CD4-positive, alpha-beta T cell (primary cell): ENCODE measurements at regions not wholly inside any gene's neighbourhood (a gene's known extent, or its start where the extent isn't known, plus 50 kb on each side); places are given as distances from the start of the nearest gene placed in this dataset.

ENCODE experiments used
- ATAC-seq: fragments of 200-7000 bp; cut with Tn5 transposase; one replicate; pipeline ENCODE4 v1.10.0; 2022; ENCODE audit warnings: mild to moderate bottlenecking; ENCODE audit not compliant: poor library complexity
- CTCF ChIA-PET: fragments of 350-600 bp; sonication (Branson Sonifier 250); formaldehyde crosslinking; loops from one replicate; lab custom pipeline; 2021; ENCODE audit warnings: antibody characterized with exemption, inconsistent platforms; lab: Charles Lee
- POLR2A ChIA-PET: fragments of 350-600 bp; sonication (Branson Sonifier 250); formaldehyde crosslinking; loops from one replicate; lab custom pipeline; 2021; ENCODE audit warnings: antibody characterized with exemption, inconsistent platforms; lab: Charles Lee
- DNase-seq, 14 experiments: peaks; one replicate each; pipeline ENCODE4 v3.0.0-alpha.2; 2013 to 2020; ENCODE audit warnings: mixed read lengths in 2 of 14
- H3K27ac ChIP-seq, 2 donors: one replicate each; pipeline versions ENCODE4 v1.5.1 to v1.7.0; 2013; ENCODE audit warnings: low read length in 2 of 2, low read depth in 1 of 2, mild to moderate bottlenecking in 1 of 2
- H3K27me3 ChIP-seq, 2 experiments: 1 replicate in 1 of 2; 2 replicates in 1 of 2; pipeline versions ENCODE4 v1.6.1 to v1.7.0; 2013; ENCODE audit warnings: low read length in 2 of 2, control low read depth in 1 of 2, mild to moderate bottlenecking in 1 of 2, moderate library complexity in 1 of 2; ENCODE audit not compliant: insufficient read depth in 2 of 2, control insufficient read depth in 1 of 2
- H3K36me3 ChIP-seq: one replicate; pipeline ENCODE4 v1.6.1; 2013; ENCODE audit warnings: low read length, control low read depth; ENCODE audit not compliant: insufficient read depth
- H3K4me1 ChIP-seq: one replicate; pipeline ENCODE4 v1.6.1; 2013; ENCODE audit warnings: low read length, control low read depth; ENCODE audit not compliant: insufficient read depth
- H3K4me3 ChIP-seq: one replicate; pipeline ENCODE4 v1.5.1; 2013; ENCODE audit warnings: mild to moderate bottlenecking, low read length, moderate library complexity
- H3K9me3 ChIP-seq, 2 experiments: 1 replicate in 1 of 2; 2 replicates in 1 of 2; pipeline versions ENCODE4 v1.6.1 to v1.7.0; 2013; ENCODE audit warnings: low read length in 2 of 2, mild to moderate bottlenecking in 2 of 2, control low read depth in 1 of 2, moderate library complexity in 1 of 2; ENCODE audit not compliant: control insufficient read depth in 1 of 2, insufficient read depth in 1 of 2
- H3K27ac Mint-ChIP-seq: one replicate; pipeline ENCODE4 v1.8.0; 2020; ENCODE audit warnings: mixed read lengths
- H3K27me3 Mint-ChIP-seq: one replicate; pipeline ENCODE4 v1.8.0; 2021; ENCODE audit warnings: mixed read lengths
- H3K36me3 Mint-ChIP-seq: one replicate; pipeline ENCODE4 v1.8.0; 2021; ENCODE audit warnings: low read depth, mixed read lengths
- H3K4me1 Mint-ChIP-seq: one replicate; pipeline ENCODE4 v1.8.0; 2021; ENCODE audit warnings: low read depth, mixed read lengths
- H3K4me3 Mint-ChIP-seq: one replicate; pipeline ENCODE4 v1.8.0; 2020; ENCODE audit warnings: mild to moderate bottlenecking, mixed read lengths
- H3K9me3 Mint-ChIP-seq: one replicate; pipeline ENCODE4 v1.8.0; 2020; ENCODE audit warnings: mixed read lengths
- CTCF ChIP-seq: fragments of 200-600 bp; IDR thresholded peaks from one replicate; pipeline ENCODE4 v1.8.0; 2022; ENCODE audit warnings: antibody characterized with exemption, mild to moderate bottlenecking
- intact Hi-C, 2 experiments: fragments of 100-400 bp; cut with DNase I in 1 of 2; cut with micrococcal nuclease in 1 of 2; formaldehyde crosslinking; loops; one replicate each; pipeline versions ENCODE4 v1.15.1 to v1.9.0; 2023 to 2025; cut with DNase I, micrococcal nuclease

- Histone ChIP-seq H3K36me3 (no peaks in the 10 kb centered on the region), H3K4me3 (no peak overlapping the region), H3K27ac (no peak overlapping the region), H3K27me3 (no peaks in the 10 kb centered on the region), H3K9me3 (peaks cover 0 to 4% of the 10 kb centered on the region in 2 experiments), H3K4me1 (no peaks in the 10 kb centered on the region)
- ChIA-PET POLR2A (no interaction called here), CTCF (no interaction called here)
- DNase-seq (peak in 1 of 14 experiments; percentile 26), ATAC-seq (no peak)
- Mint-ChIP-seq H3K4me1 (no peaks in the 10 kb centered on the region), H3K27ac (no peak overlapping the region), H3K36me3 (no peaks in the 10 kb centered on the region), H3K9me3 (peaks cover 3% of the 10 kb centered on the region), H3K27me3 (no peaks in the 10 kb centered on the region), H3K4me3 (no peak overlapping the region)
- intact Hi-C loops = loop anchor here (5.0 to 10.0 kb wide), 3 partner anchors 40 to 65 kb away; no protein-coding TSS in a partner anchor
- no peak for TF ChIP-seq CTCF
These were observed 92.6 kb upstream of the VAV3 start for GRCh38 chr1:108057541-108057940.

DNA sequence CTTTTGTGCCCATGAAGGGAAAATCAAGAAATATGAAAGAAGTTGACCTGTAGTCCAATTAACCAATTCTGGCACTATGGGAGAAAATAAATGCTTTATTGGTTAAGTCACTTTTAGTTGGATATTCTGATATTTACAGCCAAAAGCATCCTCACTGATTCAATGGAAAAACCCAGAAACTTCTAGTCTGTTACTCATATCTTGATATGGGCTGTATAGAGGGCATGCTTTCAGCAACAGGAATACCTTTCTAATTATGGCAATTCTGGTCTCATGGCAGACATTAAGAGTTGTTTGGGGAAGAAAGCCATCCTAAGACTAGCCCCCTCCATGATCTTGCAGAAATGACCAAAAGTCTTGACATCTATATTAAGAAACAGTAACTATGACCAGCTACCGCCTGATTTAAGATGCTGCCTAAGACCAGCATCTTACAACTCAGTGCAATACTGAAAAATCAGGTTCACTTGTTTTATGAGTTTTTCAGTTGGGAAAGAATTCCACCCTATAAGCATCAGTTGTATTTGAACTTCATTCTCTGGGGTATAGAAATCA is 91.5 kb upstream of the VAV3 start:
- no peak for TF ChIP-seq CTCF
- Histone ChIP-seq H3K9me3 (peaks cover 0 to 4% of the 10 kb centered on the region in 2 experiments), H3K27me3 (no peaks in the 10 kb centered on the region), H3K36me3 (no peaks in the 10 kb centered on the region), H3K4me3 (no peak overlapping the region), H3K4me1 (peaks cover 2% of the 10 kb centered on the region), H3K27ac (no peak overlapping the region)
- H3K4me3 Mint-ChIP-seq = no peak overlapping the region
- no peak overlapping the region for H3K27ac Mint-ChIP-seq
- H3K4me1 Mint-ChIP-seq = no peaks in the 10 kb centered on the region
- DNase-seq (no peak), ATAC-seq (no peak)
- peaks cover under 1% of the 10 kb centered on the region for H3K9me3 Mint-ChIP-seq
- H3K27me3 Mint-ChIP-seq = no peaks in the 10 kb centered on the region
- CTCF ChIA-PET = no interaction called here
- intact Hi-C loops = loop anchor here (5.0 to 10.0 kb wide), 3 partner anchors 41 to 66 kb away; no protein-coding TSS in a partner anchor
- H3K36me3 Mint-ChIP-seq = no peaks in the 10 kb centered on the region
- POLR2A ChIA-PET = no interaction called here

GRCh38 chr1:108055387-108055786 is 90.4 kb upstream of the VAV3 start:
- Histone ChIP-seq H3K27me3 (no peaks in the 10 kb centered on the region), H3K4me3 (no peak overlapping the region), H3K9me3 (peaks cover 0 to under 1% of the 10 kb centered on the region in 2 experiments), H3K36me3 (no peaks in the 10 kb centered on the region), H3K4me1 (peaks cover 10% of the 10 kb centered on the region), H3K27ac (no peak overlapping the region)
- TF ChIP-seq CTCF = no peak
- Mint-ChIP-seq H3K27ac (no peak overlapping the region), H3K4me3 (no peak overlapping the region), H3K4me1 (no peaks in the 10 kb centered on the region), H3K27me3 (no peaks in the 10 kb centered on the region), H3K9me3 (no peaks in the 10 kb centered on the region), H3K36me3 (no peaks in the 10 kb centered on the region)
- ChIA-PET CTCF (no interaction called here), POLR2A (no interaction called here)
- intact Hi-C loops = loop anchor here (5.0 to 10.0 kb wide), 3 partner anchors 42 to 67 kb away; no protein-coding TSS in a partner anchor
- DNase-seq (no peak), ATAC-seq (no peak)
